ENCODE measurements at regions not wholly inside any gene's neighbourhood (a gene's known extent, or its start where the extent isn't known, plus 50 kb on each side); places are given as distances from the start of the nearest gene placed in this dataset.

GRCh38 chrX:39755143-39756032 is 342.4 kb downstream of the BCOR start:
- peak; percentile 12 for DNase-seq

GRCh38 chrX:39756086-39756883 is 341.5 kb downstream of the BCOR start:
- DNase-seq, result no peak

GRCh38 chrX:39757971-39758370 is 339.8 kb downstream of the BCOR start:
- no peak for DNase-seq

- no peak for DNase-seq
These were observed 338.8 kb downstream of the BCOR start for GRCh38 chrX:39758791-39759525.

GRCh38 chrX:39759526-39760224 is 338.1 kb downstream of the BCOR start:
- peak; percentile 41 for DNase-seq

GRCh38 chrX:39760930-39761329 is 336.8 kb downstream of the BCOR start:
- DNase-seq, result no peak

- no peak for DNase-seq
These were observed 335.4 kb downstream of the BCOR start for GRCh38 chrX:39762266-39762841.

- DNase-seq, result peak; percentile 67
These were observed 333.3 kb downstream of the BCOR start for GRCh38 chrX:39764441-39764914.

GRCh38 chrX:39765327-39765726 is 332.4 kb downstream of the BCOR start:
- DNase-seq, result no peak

- no peak for DNase-seq
These were observed 331.6 kb downstream of the BCOR start for GRCh38 chrX:39766085-39766726.

GRCh38 chrX:39766855-39767254 is 330.9 kb downstream of the BCOR start:
- no peak for DNase-seq

- DNase-seq, result no peak
These were observed 330.3 kb downstream of the BCOR start for GRCh38 chrX:39767446-39767845.

- no peak for DNase-seq
These were observed 328.0 kb downstream of the BCOR start for GRCh38 chrX:39769748-39770147.

GRCh38 chrX:39771089-39771488 is 326.7 kb downstream of the BCOR start:
- no peak for DNase-seq

GRCh38 chrX:39772057-39772832 is 325.5 kb downstream of the BCOR start:
- DNase-seq, result no peak

GRCh38 chrX:39773150-39773549 is 324.6 kb downstream of the BCOR start:
- no peak for DNase-seq

- DNase-seq, result no peak
These were observed 323.6 kb downstream of the BCOR start for GRCh38 chrX:39773923-39774773.

- no peak for DNase-seq
These were observed 322.9 kb downstream of the BCOR start for GRCh38 chrX:39774774-39775328.

GRCh38 chrX:39777623-39778025 is 320.1 kb downstream of the BCOR start:
- no peak for DNase-seq
